Activated naive CD4-positive, alpha-beta T cell treated with anti-CD3 and anti-CD28 coated beads, Interleukin-2, amount 50 U/mL, for 24 hours (primary cell): ENCODE measurements at regions not wholly inside any gene's neighbourhood (a gene's known extent, or its start where the extent isn't known, plus 50 kb on each side); places are given as distances from the start of the nearest gene placed in this dataset.

Experiments
- H3K27ac Mint-ChIP-seq: one replicate; pipeline ENCODE4 v1.8.0; 2021; ENCODE audit warnings: mild to moderate bottlenecking, mixed read lengths
- H3K27me3 Mint-ChIP-seq: one replicate; pipeline ENCODE4 v1.8.0; 2021; ENCODE audit warnings: mixed read lengths
- H3K36me3 Mint-ChIP-seq: one replicate; pipeline ENCODE4 v1.8.0; 2021; ENCODE audit warnings: mixed read lengths
- H3K4me1 Mint-ChIP-seq: one replicate; pipeline ENCODE4 v1.8.0; 2021; ENCODE audit warnings: mixed read lengths
- H3K4me3 Mint-ChIP-seq: one replicate; pipeline ENCODE4 v1.8.0; 2021; ENCODE audit warnings: mild to moderate bottlenecking, mixed read lengths
- H3K9me3 Mint-ChIP-seq: one replicate; pipeline ENCODE4 v1.8.0; 2021; ENCODE audit warnings: mixed read lengths

DNA sequence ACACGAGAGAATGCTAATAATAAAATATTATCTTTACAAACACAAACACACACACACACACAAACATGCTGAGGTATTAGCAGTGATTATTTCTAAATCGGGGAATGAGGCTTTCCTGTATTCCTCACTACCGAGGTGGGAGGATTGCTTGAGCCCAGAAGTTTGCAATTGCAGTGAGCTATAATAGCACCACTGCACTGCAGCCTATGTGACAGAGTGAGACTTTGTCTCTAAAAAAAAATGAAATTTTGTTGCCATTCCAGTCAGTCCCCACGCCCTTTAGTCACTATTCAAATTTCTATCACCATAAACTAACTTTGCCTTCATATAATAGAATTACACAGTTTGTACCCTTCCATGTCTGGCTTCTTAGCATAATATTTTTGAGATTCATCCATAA, 456.5 kb upstream of the CPEB2 start:
- Mint-ChIP-seq H3K4me3 (no peak overlapping the region), H3K27me3 (no peaks in the 10 kb centered on the region), H3K27ac (no peak overlapping the region)

DNA sequence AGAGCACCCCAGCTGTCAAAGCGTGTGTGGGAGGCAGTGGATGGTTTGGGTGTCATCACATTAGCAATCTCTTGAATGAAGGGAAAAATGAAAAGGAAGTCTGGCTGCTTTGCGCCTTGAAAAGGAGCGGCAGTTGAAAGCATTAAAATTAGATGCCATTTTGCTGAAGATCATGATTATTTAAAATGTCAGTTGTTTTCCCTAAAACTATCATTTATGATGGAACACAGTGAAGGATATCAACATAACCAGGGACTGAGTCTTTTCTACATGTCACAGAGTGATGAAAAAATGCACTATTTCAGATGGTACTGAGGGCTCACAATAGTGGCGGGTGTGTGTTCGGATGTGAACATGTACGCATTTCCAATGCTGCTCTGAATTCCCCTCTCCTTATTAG, 450.2 kb upstream of the CPEB2 start:
- H3K4me1 Mint-ChIP-seq = no peaks in the 10 kb centered on the region
- no peaks in the 10 kb centered on the region for H3K36me3 Mint-ChIP-seq
- no peaks in the 10 kb centered on the region for H3K27me3 Mint-ChIP-seq
- no peak overlapping the region for H3K4me3 Mint-ChIP-seq
- H3K27ac Mint-ChIP-seq = no peak overlapping the region
- peaks cover 4% of the 10 kb centered on the region for H3K9me3 Mint-ChIP-seq

More for the DNA sequence above, 456.5 kb upstream of the CPEB2 start:
- Mint-ChIP-seq H3K4me1 (no peaks in the 10 kb centered on the region), H3K9me3 (peaks cover 4% of the 10 kb centered on the region), H3K36me3 (no peaks in the 10 kb centered on the region)

DNA sequence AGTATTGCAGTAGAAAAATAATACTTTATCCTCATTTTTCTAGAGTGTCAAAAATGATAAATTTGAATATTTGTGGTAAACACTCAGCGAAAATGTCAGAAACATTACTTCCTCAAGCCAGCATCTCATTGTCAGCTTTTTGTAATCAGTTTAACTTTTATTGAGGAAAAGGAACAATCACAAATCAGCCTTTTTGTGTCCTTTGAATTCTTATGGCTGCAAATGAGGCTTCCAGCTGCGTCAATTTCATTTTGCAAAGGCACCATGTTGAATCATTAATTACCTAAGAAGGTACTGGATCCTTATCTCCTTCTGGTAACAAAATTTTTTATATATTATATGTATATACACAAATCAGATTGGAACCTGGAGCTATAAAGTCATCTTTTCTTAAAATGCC, 442.6 kb upstream of the CPEB2 start:
- no peaks in the 10 kb centered on the region for H3K36me3 Mint-ChIP-seq
- no peak overlapping the region for H3K4me3 Mint-ChIP-seq
- peaks cover 13% of the 10 kb centered on the region for H3K9me3 Mint-ChIP-seq
- no peak overlapping the region for H3K27ac Mint-ChIP-seq
- H3K27me3 Mint-ChIP-seq = peaks cover 2% of the 10 kb centered on the region
- no peaks in the 10 kb centered on the region for H3K4me1 Mint-ChIP-seq

DNA sequence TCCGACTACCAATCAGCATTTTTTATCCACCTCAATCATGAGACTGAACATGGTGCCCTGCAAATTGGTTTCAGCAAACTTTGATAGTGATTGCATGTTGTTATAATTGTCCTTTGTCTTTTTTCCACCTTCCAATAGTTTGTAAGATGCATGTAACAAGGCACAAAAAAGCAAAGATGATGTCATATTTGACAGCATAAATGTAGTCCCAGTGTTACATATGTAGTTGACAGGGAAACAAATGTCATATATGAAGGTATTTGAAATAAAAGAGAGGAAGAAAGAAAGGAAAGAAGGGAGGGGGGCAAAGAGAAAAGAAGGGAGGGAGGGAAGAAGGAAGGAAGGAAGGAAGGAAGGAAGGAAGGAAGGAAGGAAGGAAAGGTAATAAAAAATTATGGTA, 441.7 kb upstream of the CPEB2 start:
- Mint-ChIP-seq H3K4me1 (no peaks in the 10 kb centered on the region), H3K4me3 (no peak overlapping the region), H3K27ac (no peak overlapping the region), H3K9me3 (peaks cover 13% of the 10 kb centered on the region), H3K27me3 (peaks cover 2% of the 10 kb centered on the region), H3K36me3 (no peaks in the 10 kb centered on the region)

DNA sequence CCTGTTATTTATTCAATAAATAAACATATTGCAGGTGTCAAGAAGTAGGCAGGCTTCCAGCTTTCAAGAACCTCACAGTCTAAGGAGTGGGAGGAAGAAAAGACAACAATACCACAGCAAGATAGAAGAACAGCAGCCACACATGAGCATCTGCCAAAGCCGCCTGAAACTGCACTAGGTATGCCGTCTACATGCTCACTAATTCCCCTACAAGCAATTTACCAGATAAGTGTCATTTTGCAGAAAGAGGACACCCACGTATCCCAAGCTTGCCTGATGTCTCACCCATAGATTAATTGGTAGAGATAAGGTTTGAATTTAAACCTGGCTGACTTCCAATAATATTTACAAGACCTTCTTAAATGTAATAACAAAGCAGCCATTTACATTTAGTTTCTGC, 439.4 kb upstream of the CPEB2 start:
- H3K4me3 Mint-ChIP-seq = no peak overlapping the region
- peaks cover 13% of the 10 kb centered on the region for H3K9me3 Mint-ChIP-seq
- no peaks in the 10 kb centered on the region for H3K36me3 Mint-ChIP-seq
- no peak overlapping the region for H3K27ac Mint-ChIP-seq
- peaks cover 2% of the 10 kb centered on the region for H3K27me3 Mint-ChIP-seq
- H3K4me1 Mint-ChIP-seq = no peaks in the 10 kb centered on the region

DNA sequence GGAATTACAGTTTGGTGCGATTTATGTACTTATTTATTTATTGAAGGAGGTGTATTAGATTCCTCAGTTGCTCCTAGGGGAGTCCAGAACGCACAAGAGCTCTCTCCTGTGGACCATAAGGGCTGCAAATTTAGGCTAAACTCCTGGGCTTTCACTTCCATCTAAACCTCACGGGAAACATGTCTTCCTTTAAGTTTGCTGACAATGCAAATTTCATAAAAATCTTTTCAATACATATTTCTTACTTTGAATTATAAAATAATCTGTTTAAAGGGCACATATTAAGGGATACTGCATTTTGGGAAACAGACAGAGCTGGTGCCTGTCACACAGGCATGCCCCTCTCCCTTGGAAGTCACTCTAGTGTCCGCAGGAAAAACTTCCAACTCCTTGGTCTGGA, 438.0 kb upstream of the CPEB2 start:
- H3K4me3 Mint-ChIP-seq = no peak overlapping the region
- no peaks in the 10 kb centered on the region for H3K27me3 Mint-ChIP-seq
- no peaks in the 10 kb centered on the region for H3K4me1 Mint-ChIP-seq
- H3K36me3 Mint-ChIP-seq = no peaks in the 10 kb centered on the region
- no peak overlapping the region for H3K27ac Mint-ChIP-seq
- peaks cover 9% of the 10 kb centered on the region for H3K9me3 Mint-ChIP-seq

DNA sequence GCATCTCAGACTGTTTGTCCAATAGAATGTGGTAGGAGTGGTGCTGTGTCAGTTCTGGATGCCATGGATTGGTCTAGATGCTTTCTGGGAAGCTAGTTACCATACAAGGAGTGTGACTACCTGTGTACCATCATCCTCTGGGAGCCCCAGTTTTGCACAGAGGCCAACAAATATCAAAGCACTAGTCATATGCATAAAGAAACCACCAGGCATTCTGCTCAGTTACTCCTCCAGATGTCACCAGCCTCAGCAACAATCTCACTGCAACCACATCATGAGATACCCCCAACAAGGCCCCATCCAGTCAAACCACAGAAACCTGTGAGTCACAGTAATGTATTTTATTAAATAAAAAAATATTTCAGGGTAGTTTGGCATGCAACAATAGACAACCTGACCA, 435.8 kb upstream of the CPEB2 start:
- no peaks in the 10 kb centered on the region for H3K27me3 Mint-ChIP-seq
- H3K9me3 Mint-ChIP-seq = peaks cover 9% of the 10 kb centered on the region
- H3K4me1 Mint-ChIP-seq = no peaks in the 10 kb centered on the region
- no peak overlapping the region for H3K27ac Mint-ChIP-seq
- H3K4me3 Mint-ChIP-seq = no peak overlapping the region
- H3K36me3 Mint-ChIP-seq = no peaks in the 10 kb centered on the region

DNA sequence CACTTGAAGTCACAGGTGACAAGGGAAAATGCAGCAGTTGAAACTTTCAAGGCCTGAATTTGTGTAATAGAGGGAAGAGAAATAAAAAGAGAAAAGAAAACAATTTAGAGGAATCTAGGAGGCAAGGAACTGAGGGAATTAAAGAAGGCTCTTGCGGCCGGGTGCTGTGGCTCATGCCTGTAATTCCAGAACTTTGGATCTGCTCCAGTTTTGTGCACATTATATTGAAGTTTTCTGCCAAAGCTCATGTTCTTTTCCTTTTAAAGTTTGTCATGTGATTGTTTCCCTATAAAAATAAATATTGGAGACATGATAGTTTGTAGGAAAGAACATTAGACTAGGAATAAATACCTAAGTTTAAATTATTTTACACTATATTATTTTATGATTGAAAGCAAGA, 433.9 kb upstream of the CPEB2 start:
- Mint-ChIP-seq H3K4me1 (no peaks in the 10 kb centered on the region), H3K9me3 (no peaks in the 10 kb centered on the region), H3K27ac (no peak overlapping the region), H3K4me3 (no peak overlapping the region), H3K36me3 (no peaks in the 10 kb centered on the region), H3K27me3 (no peaks in the 10 kb centered on the region)

DNA sequence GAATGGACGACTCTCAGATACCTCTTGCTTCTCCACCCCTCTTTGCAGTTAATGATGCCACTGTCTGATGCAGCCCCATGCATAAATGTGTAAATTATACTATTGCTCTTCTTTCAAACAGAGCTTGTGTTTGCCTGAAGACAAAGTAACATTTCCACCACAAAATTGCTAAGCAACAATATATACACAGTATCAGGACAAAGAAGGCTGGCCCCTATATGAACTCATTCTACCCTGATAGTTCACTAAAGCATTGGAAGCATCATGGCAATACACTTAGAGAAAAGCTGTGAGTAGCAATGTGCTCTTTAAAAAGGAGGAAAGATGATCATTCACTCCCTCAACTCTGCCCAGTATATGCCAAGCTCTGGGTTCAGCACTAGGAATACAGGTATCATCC, 427.0 kb upstream of the CPEB2 start:
- Mint-ChIP-seq H3K4me1 (no peaks in the 10 kb centered on the region), H3K36me3 (no peaks in the 10 kb centered on the region), H3K9me3 (peaks cover 4% of the 10 kb centered on the region), H3K4me3 (no peak overlapping the region), H3K27me3 (peaks cover 2% of the 10 kb centered on the region), H3K27ac (no peak overlapping the region)

DNA sequence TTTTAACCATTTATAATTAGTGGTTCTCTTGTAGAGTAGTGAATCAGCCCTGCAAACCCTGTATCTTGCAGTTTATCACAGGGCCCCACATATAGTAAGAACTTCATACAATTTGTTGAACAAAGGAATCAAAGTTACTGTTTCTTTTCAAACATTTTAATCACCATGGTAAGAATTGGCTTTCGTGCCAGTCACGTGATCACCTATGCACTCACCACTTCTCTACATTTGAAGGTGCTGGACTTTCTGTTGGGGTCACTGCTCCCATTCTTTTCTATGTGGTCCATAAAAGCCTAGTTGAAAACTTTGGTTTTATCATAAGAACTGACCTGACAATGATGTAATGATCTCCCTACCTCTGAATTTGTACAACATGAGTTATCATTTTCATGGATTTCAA, 426.4 kb upstream of the CPEB2 start:
- Mint-ChIP-seq H3K36me3 (no peaks in the 10 kb centered on the region), H3K9me3 (peaks cover 4% of the 10 kb centered on the region), H3K27me3 (peaks cover 2% of the 10 kb centered on the region), H3K27ac (no peak overlapping the region), H3K4me1 (no peaks in the 10 kb centered on the region), H3K4me3 (no peak overlapping the region)

DNA sequence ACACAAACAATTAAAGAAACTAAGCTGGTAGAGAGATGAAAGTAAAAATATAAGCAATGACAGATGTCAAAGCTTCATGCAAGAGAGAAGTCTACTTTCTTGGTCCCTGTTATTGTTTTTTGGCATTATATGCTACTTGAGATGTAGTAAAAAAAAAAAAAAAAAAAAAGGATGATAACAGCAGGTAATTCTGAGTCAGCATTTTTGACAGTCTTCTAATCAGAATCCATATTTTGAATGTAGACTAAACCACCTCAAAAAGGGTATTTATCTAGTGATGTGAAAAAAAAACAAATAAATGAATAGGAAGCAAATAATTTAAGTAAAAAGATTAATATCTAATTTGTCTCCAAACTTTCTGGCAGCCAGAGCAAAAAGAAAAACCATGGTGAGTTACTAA, 422.2 kb upstream of the CPEB2 start:
- Mint-ChIP-seq H3K4me1 (no peaks in the 10 kb centered on the region), H3K4me3 (no peak overlapping the region), H3K36me3 (no peaks in the 10 kb centered on the region), H3K9me3 (peaks cover 4% of the 10 kb centered on the region), H3K27ac (no peak overlapping the region), H3K27me3 (peaks cover 2% of the 10 kb centered on the region)

DNA sequence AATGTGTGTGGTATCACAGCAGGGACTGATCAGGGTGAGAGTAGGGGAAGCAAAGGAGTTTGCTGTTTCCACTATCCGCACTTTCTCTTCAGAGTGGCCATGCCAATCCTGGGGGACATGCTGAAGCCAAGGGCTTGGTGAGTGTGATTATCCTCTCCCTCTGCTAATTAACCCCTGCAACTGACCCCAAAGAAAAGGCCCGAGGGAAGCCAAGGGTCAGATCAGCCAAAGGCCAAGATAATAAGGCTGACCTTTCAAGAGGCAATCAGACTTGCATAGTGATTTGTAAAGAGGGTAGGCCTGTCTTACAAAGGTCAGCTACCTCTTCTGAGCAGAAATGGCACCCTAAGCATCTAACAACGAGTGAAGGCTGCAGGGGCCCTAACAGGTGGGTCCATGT, 420.5 kb upstream of the CPEB2 start:
- H3K27me3 Mint-ChIP-seq = peaks cover 3% of the 10 kb centered on the region
- no peaks in the 10 kb centered on the region for H3K36me3 Mint-ChIP-seq
- H3K4me1 Mint-ChIP-seq = no peaks in the 10 kb centered on the region
- no peak overlapping the region for H3K4me3 Mint-ChIP-seq
- no peak overlapping the region for H3K27ac Mint-ChIP-seq
- peaks cover 4% of the 10 kb centered on the region for H3K9me3 Mint-ChIP-seq

DNA sequence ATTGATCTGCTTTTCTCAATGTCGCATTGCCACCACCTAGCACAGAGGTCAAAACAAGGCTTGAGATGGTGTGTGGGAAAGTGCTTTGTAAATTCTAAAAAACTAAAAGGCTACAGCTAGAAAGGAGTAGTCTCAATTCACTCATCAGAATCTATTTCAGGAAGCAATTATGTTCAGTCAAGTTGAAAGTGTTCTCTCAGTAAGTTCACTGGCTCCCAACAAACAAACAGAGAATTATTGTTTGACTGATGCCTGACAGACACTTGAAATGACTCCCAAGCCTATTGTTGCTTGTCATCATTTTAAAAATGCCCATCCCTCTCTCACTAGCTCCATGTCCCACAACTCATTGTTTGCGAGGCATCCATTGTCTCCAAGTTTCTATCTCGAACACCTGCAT, 419.6 kb upstream of the CPEB2 start:
- Mint-ChIP-seq H3K9me3 (peaks cover 4% of the 10 kb centered on the region), H3K4me1 (no peaks in the 10 kb centered on the region)

DNA sequence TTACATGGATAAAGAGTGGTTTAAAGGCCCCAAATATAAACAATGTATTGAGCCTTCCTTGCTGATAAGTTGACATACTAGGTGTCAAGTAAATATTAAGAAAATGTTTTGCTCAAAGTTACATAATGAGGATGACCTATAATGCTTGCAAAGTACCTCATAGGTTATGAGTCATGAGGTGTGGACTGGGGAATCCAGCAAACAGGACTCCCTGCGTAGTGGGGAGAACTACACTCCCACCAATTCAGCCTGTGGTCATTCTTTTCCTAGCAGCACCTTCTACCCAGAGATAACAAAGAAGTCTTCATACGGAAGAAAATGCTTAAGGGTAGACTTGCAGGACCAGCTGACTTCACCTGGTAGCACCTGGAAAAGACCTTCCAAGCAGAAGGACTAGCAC, 418.9 kb upstream of the CPEB2 start:
- Mint-ChIP-seq H3K4me1 (no peaks in the 10 kb centered on the region), H3K27me3 (peaks cover 3% of the 10 kb centered on the region), H3K4me3 (no peak overlapping the region), H3K36me3 (no peaks in the 10 kb centered on the region), H3K9me3 (peaks cover 4% of the 10 kb centered on the region), H3K27ac (no peak overlapping the region)

More for the DNA sequence above, 419.6 kb upstream of the CPEB2 start:
- H3K4me3 Mint-ChIP-seq = no peak overlapping the region
- H3K27me3 Mint-ChIP-seq = peaks cover 3% of the 10 kb centered on the region
- no peaks in the 10 kb centered on the region for H3K36me3 Mint-ChIP-seq
- H3K27ac Mint-ChIP-seq = no peak overlapping the region

DNA sequence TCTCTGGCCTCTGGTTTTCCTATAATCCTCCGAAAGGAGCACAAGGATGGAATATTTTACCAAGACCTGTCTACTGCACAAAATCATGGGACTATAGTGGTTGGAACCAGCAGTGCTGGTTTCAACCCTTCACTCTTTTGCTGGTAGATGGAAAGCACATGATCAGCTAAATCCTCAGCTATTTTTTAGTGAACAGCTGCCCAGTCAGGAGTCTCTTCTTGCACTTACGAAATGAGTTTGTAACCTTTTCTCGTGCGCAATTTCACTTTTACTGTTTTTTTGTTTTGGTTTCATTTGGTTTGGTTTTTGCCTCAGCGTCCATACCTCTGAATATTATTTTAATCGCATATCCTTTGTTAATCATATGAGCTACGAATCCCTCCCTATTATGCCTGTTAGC, 418.5 kb upstream of the CPEB2 start:
- Mint-ChIP-seq H3K27ac (no peak overlapping the region), H3K27me3 (peaks cover 3% of the 10 kb centered on the region), H3K9me3 (peaks cover 4% of the 10 kb centered on the region), H3K4me1 (no peaks in the 10 kb centered on the region), H3K36me3 (no peaks in the 10 kb centered on the region), H3K4me3 (no peak overlapping the region)

DNA sequence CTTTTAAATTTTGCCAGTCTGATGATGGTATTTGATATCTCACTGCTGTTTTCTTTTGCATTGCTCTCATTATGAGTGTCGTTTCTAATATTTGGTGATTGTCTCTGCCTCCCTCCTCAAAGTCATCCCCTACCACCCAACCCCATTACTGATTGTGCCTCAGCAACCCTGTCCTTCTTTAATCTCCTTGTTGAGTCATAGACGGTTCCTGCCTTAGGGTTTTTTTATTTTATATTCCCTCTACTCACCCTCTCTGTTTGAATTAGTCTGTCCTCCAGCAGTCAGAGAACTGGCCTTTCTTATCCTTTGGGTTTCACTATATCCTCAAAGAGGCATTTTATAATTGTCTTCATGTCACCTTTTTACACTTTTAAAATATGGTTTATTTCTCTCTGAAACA, 409.3 kb upstream of the CPEB2 start:
- H3K9me3 Mint-ChIP-seq = no peaks in the 10 kb centered on the region
- no peaks in the 10 kb centered on the region for H3K4me1 Mint-ChIP-seq
- no peak overlapping the region for H3K4me3 Mint-ChIP-seq
- H3K27me3 Mint-ChIP-seq = no peaks in the 10 kb centered on the region
- H3K36me3 Mint-ChIP-seq = no peaks in the 10 kb centered on the region
- no peak overlapping the region for H3K27ac Mint-ChIP-seq

DNA sequence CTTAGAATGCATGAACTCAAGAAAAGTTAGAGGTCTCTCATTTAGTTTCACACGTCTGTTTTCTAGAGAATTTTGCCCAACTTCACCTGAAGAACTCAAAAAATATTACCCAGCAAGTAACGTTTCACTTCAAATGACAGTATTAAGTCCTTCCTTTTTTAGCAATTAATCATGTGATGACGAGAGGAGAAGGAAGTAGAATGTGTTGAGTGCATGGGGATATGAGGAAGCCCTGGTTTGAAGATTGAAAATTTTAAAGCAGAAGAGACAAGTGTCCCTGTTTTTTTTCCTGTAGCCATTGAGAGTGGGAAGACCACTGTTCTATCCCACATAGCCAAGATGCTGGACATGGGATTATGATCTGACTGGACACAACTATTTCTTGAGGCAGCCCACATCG, 406.3 kb upstream of the CPEB2 start:
- H3K27me3 Mint-ChIP-seq = no peaks in the 10 kb centered on the region
- H3K4me1 Mint-ChIP-seq = no peaks in the 10 kb centered on the region
- H3K4me3 Mint-ChIP-seq = no peak overlapping the region
- H3K27ac Mint-ChIP-seq = no peak overlapping the region
- H3K36me3 Mint-ChIP-seq = no peaks in the 10 kb centered on the region
- no peaks in the 10 kb centered on the region for H3K9me3 Mint-ChIP-seq

DNA sequence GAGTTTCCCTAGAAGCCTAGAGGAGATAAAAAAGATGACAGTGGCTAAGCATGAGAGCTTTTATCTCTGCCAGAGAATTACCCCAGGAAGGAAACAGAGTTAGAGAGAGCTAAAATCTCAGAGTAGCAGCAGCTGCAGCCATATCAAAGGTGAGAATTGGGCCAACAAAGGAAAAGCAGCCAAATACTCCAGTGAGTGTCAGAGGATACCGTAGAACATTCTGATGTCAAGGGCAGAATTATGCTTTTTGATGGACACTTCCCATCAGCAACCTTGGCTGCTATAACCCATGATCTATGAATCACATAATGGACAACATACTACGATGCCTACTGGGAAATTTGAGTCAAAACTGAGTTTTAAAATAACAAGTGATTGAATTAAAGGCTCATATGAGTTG, 405.8 kb upstream of the CPEB2 start:
- H3K4me3 Mint-ChIP-seq = no peak overlapping the region
- no peaks in the 10 kb centered on the region for H3K27me3 Mint-ChIP-seq
- no peaks in the 10 kb centered on the region for H3K36me3 Mint-ChIP-seq
- H3K4me1 Mint-ChIP-seq = no peaks in the 10 kb centered on the region
- no peak overlapping the region for H3K27ac Mint-ChIP-seq
- no peaks in the 10 kb centered on the region for H3K9me3 Mint-ChIP-seq
